CD4-positive, alpha-beta T cell treated with Interleukin-12 subunit alpha and Interleukin-12 subunit beta, for 1 hour (primary cell): ENCODE measurements at regions not wholly inside any gene's neighbourhood (a gene's known extent, or its start where the extent isn't known, plus 50 kb on each side); places are given as distances from the start of the nearest gene placed in this dataset.

Experiments used
- DNase-seq: peaks from one replicate; pipeline ENCODE4 v3.0.0-alpha.2; 2020

GRCh38 chr22:48905206-48905975 is 922.3 kb downstream of the BRD1 start:
- no peak for DNase-seq

GRCh38 chr22:48902983-48903650 is 924.6 kb downstream of the BRD1 start:
- no peak for DNase-seq

GRCh38 chr22:48902001-48902869 is 925.4 kb downstream of the BRD1 start:
- no peak for DNase-seq

- DNase-seq = no peak
Observed at GRCh38 chr22:48901324-48901723, 926.3 kb downstream of the BRD1 start.

- no peak for DNase-seq
Observed at GRCh38 chr22:48900626-48901025, 927.0 kb downstream of the BRD1 start.

GRCh38 chr22:48900327-48900597 is 927.4 kb downstream of the BRD1 start:
- DNase-seq = no peak

- no peak for DNase-seq
Observed at GRCh38 chr22:48899523-48900326, 927.9 kb downstream of the BRD1 start.

- no peak for DNase-seq
Observed at GRCh38 chr22:48898524-48899250, 929.0 kb downstream of the BRD1 start.

GRCh38 chr22:48897645-48898370 is 929.9 kb downstream of the BRD1 start:
- DNase-seq = no peak

- no peak for DNase-seq
Observed at GRCh38 chr22:48896766-48897644, 930.7 kb downstream of the BRD1 start.

- no peak for DNase-seq
Observed at GRCh38 chr22:48895831-48896765, 931.6 kb downstream of the BRD1 start.

- no peak for DNase-seq
Observed at GRCh38 chr22:48895336-48895735, 932.3 kb downstream of the BRD1 start.

- no peak for DNase-seq
Observed at GRCh38 chr22:48894804-48895250, 932.8 kb downstream of the BRD1 start.

- DNase-seq = no peak
Observed at GRCh38 chr22:48894064-48894671, 933.5 kb downstream of the BRD1 start.

GRCh38 chr22:48893288-48894063 is 934.2 kb downstream of the BRD1 start:
- DNase-seq = no peak

GRCh38 chr22:48892578-48893287 is 934.9 kb downstream of the BRD1 start:
- DNase-seq = no peak
